HepG2 (cell line): ENCODE measurements at regions not wholly inside any gene's neighbourhood (a gene's known extent, or its start where the extent isn't known, plus 50 kb on each side); places are given as distances from the start of the nearest gene placed in this dataset.

Experiments used
- ATAC-seq: fragments of 200-7000 bp; cut with Tn5 transposase; 3 replicates; pipeline ENCODE4 v1.9.1; 2020; ENCODE audit warnings: mild to moderate bottlenecking, moderate library complexity
- BruUV-seq: library from RNA; stranded (reverse); fragments of 400-500 nt; replicated peaks from 2 replicates; lab custom pipeline; 2021; lab: Mats Ljungman, UMichigan
- CTCF ChIA-PET: fragments of 300-600 bp; formaldehyde crosslinking; extraction: SDS; loops from one replicate; lab custom pipeline; 2021; ENCODE audit warnings: low total read pairs, inconsistent platforms, low intra/inter-chr PET ratio; lab: Yijun Ruan, JAX
- POLR2A ChIA-PET: fragments of 350-600 bp; sonication (Branson Sonifier 250); formaldehyde crosslinking; loops from one replicate; lab custom pipeline; 2020; ENCODE audit warnings: antibody characterized with exemption, inconsistent platforms; lab: Yijun Ruan, JAX
- DNase-seq: peaks from one replicate; pipeline ENCODE4 v3.0.0-alpha.2; 2015; ENCODE audit warnings: low spot score
- FAIRE-seq: peaks from 3 replicates; lab custom pipeline; 2011; peaks lifted over from hg19 to GRCh38; lab: Jason Lieb, UNC
- H2AFZ ChIP-seq: one replicate; pipeline ENCODE4 v1.6.1; 2011; ENCODE audit warnings: low read length, inconsistent platforms
- H3K27ac ChIP-seq: fragments of 300-600 bp; 3 replicates; pipeline ENCODE4 v1.8.0; 2011; ENCODE audit warnings: mixed run types, mild to moderate bottlenecking, mixed read lengths, low read length, inconsistent platforms; ENCODE audit not compliant: insufficient read depth; ENCODE audit errors: extremely low read length
- H3K27me3 ChIP-seq, 2 experiments: fragments of 200-600 bp in 1 of 2; 2 replicates in 1 of 2; 3 replicates in 1 of 2; pipeline versions ENCODE4 v1.6.0 to v1.8.0; 2011; ENCODE audit warnings: low read length in 2 of 2, mild to moderate bottlenecking in 2 of 2, moderate library complexity in 2 of 2, inconsistent platforms in 1 of 2; ENCODE audit not compliant: insufficient read depth in 2 of 2, control insufficient read depth in 1 of 2
- H3K36me3 ChIP-seq, 2 experiments: fragments of 200-600 bp in 1 of 2; replicated peaks in 1 of 2; 2 replicates in 1 of 2; 3 replicates in 1 of 2; pipeline versions ENCODE4 v1.5.1 to v1.8.0; 2011; ENCODE audit warnings: low read length in 2 of 2, inconsistent platforms in 1 of 2; ENCODE audit not compliant: insufficient read depth in 2 of 2, control insufficient read depth in 1 of 2
- H3K4me1 ChIP-seq: 2 replicates; pipeline ENCODE4 v1.5.1; 2012; ENCODE audit warnings: low read length, inconsistent platforms; ENCODE audit not compliant: insufficient read depth
- H3K4me2 ChIP-seq: 2 replicates; pipeline ENCODE4 v1.6.0; 2011; ENCODE audit warnings: low read depth, low read length, inconsistent platforms
- H3K4me3 ChIP-seq, 3 experiments: fragments of 200-600 bp in 1 of 3; sonication (generic), shearing (Covaris generic) in 1 of 3; replicated peaks in 1 of 3; 2 replicates each; pipeline ENCODE4 v1.5.1; 2011 to 2016; ENCODE audit warnings: low read length in 3 of 3, inconsistent platforms in 2 of 3, low read depth in 2 of 3, mild to moderate bottlenecking in 2 of 3, control low read depth in 1 of 3, mixed read lengths in 1 of 3; ENCODE audit not compliant: insufficient read depth in 1 of 3
- H3K79me2 ChIP-seq: one replicate; pipeline ENCODE4 v1.6.1; 2011; ENCODE audit warnings: low read length, inconsistent platforms; ENCODE audit not compliant: insufficient read depth
- H3K9ac ChIP-seq: 2 replicates; pipeline ENCODE4 v1.6.0; 2011; ENCODE audit warnings: mild to moderate bottlenecking, low read depth, low read length, inconsistent platforms; ENCODE audit not compliant: insufficient read depth
- H3K9me3 ChIP-seq: 2 replicates; pipeline ENCODE4 v1.5.1; 2012; ENCODE audit warnings: mild to moderate bottlenecking, low read length
- H4K20me1 ChIP-seq: 2 replicates; pipeline ENCODE4 v1.6.0; 2011; ENCODE audit warnings: inconsistent platforms, mild to moderate bottlenecking, low read length, moderate library complexity; ENCODE audit not compliant: insufficient read depth
- AKAP8 ChIP-seq: sonication (generic); formaldehyde crosslinking; IDR thresholded peaks from 2 replicates; pipeline ENCODE4 v1.5.1; 2020; ENCODE audit warnings: mild to moderate bottlenecking, missing genetic modification reagents
- ATF2 ChIP-seq: sonication (generic); formaldehyde crosslinking; IDR thresholded peaks from 2 replicates; pipeline ENCODE4 v1.4.0; 2020; ENCODE audit warnings: missing genetic modification reagents
- BATF2 ChIP-seq: sonication (generic); formaldehyde crosslinking; IDR thresholded peaks from 2 replicates; pipeline ENCODE4 v1.8.0; 2022; ENCODE audit warnings: mild to moderate bottlenecking, missing genetic modification reagents, moderate library complexity
- DMAP1 ChIP-seq: IDR thresholded peaks from 2 replicates; pipeline ENCODE4 v1.6.1; 2016
- DR1 ChIP-seq: sonication (generic); formaldehyde crosslinking; IDR thresholded peaks from 2 replicates; pipeline ENCODE4 v1.8.0; 2021; ENCODE audit warnings: mild to moderate bottlenecking, missing genetic modification reagents, inconsistent platforms
- HOXD1 ChIP-seq: sonication (generic); formaldehyde crosslinking; IDR thresholded peaks from 2 replicates; pipeline ENCODE4 v1.5.0; 2020; ENCODE audit warnings: missing genetic modification reagents
- POLR2A ChIP-seq, 2 experiments: IDR thresholded peaks; 2 replicates each; pipeline ENCODE4 v1.6.1; 2011; ENCODE audit warnings: low read depth in 2 of 2, low read length in 2 of 2, mild to moderate bottlenecking in 1 of 2, moderate library complexity in 1 of 2; ENCODE audit not compliant: insufficient read depth in 1 of 2
- REL ChIP-seq: sonication (generic); formaldehyde crosslinking; conservative IDR thresholded peaks from 2 replicates; pipeline ENCODE4 v1.8.0; 2022; ENCODE audit warnings: mild to moderate bottlenecking, missing genetic modification reagents, moderate library complexity
- RNF2 ChIP-seq: fragments of 450-650 bp; conservative IDR thresholded peaks from 2 replicates; pipeline ENCODE4 v1.6.1; 2016; ENCODE audit warnings: low read depth
- SNAI1 ChIP-seq: sonication (generic); formaldehyde crosslinking; IDR thresholded peaks from 2 replicates; pipeline ENCODE4 v1.5.0; 2020; ENCODE audit warnings: mild to moderate bottlenecking, missing genetic modification reagents, borderline replicate concordance
- SPEN ChIP-seq: sonication (generic); formaldehyde crosslinking; IDR thresholded peaks from 2 replicates; pipeline ENCODE4 v1.5.1; 2020; ENCODE audit warnings: low read depth, mild to moderate bottlenecking, missing genetic modification reagents
- THAP8 ChIP-seq: sonication (generic); formaldehyde crosslinking; IDR thresholded peaks from 2 replicates; pipeline ENCODE4 v1.5.1; 2020; ENCODE audit warnings: missing genetic modification reagents, mild to moderate bottlenecking, borderline replicate concordance
- TOPORS ChIP-seq: sonication (generic); formaldehyde crosslinking; IDR thresholded peaks from 2 replicates; pipeline ENCODE4 v1.8.0; 2023; ENCODE audit warnings: mild to moderate bottlenecking, missing genetic modification reagents
- U2AF2 ChIP-seq: fragments of 200-400 bp; formaldehyde crosslinking; IDR thresholded peaks from 2 replicates; pipeline ENCODE4 v1.6.1; 2017; ENCODE audit warnings: low read depth, mild to moderate bottlenecking, low read length
- ZBTB8A ChIP-seq: sonication (generic); formaldehyde crosslinking; IDR thresholded peaks from 2 replicates; pipeline ENCODE4 v1.4.0; 2020; ENCODE audit warnings: mild to moderate bottlenecking, low read depth, missing genetic modification reagents, borderline replicate concordance
- ZNF382 ChIP-seq: sonication (generic); formaldehyde crosslinking; IDR thresholded peaks from 2 replicates; pipeline ENCODE4 v1.5.0; 2020; ENCODE audit warnings: missing genetic modification reagents, mild to moderate bottlenecking, borderline replicate concordance
- ZNF788 ChIP-seq: sonication (generic); formaldehyde crosslinking; IDR thresholded peaks from 2 replicates; pipeline ENCODE4 v1.5.0; 2020; ENCODE audit warnings: mild to moderate bottlenecking, missing genetic modification reagents, borderline replicate concordance
- WGBS: methylation state at CpG from one replicate; pipeline ENCODE4 v1.1.6; 2017; ENCODE audit warnings: low lambda C conversion rate; 5-methylcytosine and 5-hydroxymethylcytosine counted together
- in situ Hi-C: cut with HindIII; loops from 2 replicates; pipeline ENCODE4 v1.10.0; 2017; ENCODE audit warnings: low pct_unique_long_range_greater_than_20kb; ENCODE audit not compliant: extremely low pct_ligation_motif_present
- intact Hi-C: fragments of 100-400 bp; cut with micrococcal nuclease; formaldehyde crosslinking; loops from one replicate; pipeline ENCODE4 v1.10.0; 2022; ENCODE audit not compliant: unreplicated experiment
- TF ChIP-seq, protein P1 (sequence below): sonication (generic); formaldehyde crosslinking; conservative IDR thresholded peaks from 2 replicates; pipeline ENCODE4 v1.5.0; 2020; ENCODE audit warnings: missing genetic modification reagents
- TF ChIP-seq, protein P2 (sequence below): sonication (generic); formaldehyde crosslinking; IDR thresholded peaks from 2 replicates; pipeline ENCODE4 v1.8.1; 2022; ENCODE audit warnings: low read depth, mild to moderate bottlenecking, missing genetic modification reagents

GRCh38 chr11:92149996-92150395 is 74.6 kb upstream of the FAT3 start:
- H3K27me3 ChIP-seq: no peaks in the 10 kb centered on the region
- WGBS: 3% methylated on average over 2 of the region's 2 CpGs
- ChIA-PET POLR2A (no interaction called here), CTCF (no interaction called here)
- no peak overlapping the region for H3K4me2 ChIP-seq
- H3K9ac ChIP-seq: no peak overlapping the region
- no peaks in the 10 kb centered on the region for H3K79me2 ChIP-seq
- no peak for FAIRE-seq
- no peaks in the 10 kb centered on the region for H3K36me3 ChIP-seq
- no peak for DNase-seq
- no TSS peak for BruUV-seq
- H3K4me1 ChIP-seq: no peaks in the 10 kb centered on the region
- no peak overlapping the region for H3K4me3 ChIP-seq
- in situ Hi-C loops: no loop called here
- H2AFZ ChIP-seq: no peak overlapping the region
- no peak overlapping the region for H3K27ac ChIP-seq
- H3K9me3 ChIP-seq: no peaks in the 10 kb centered on the region
- ATAC-seq: no peak
- no peak for TF ChIP-seq DMAP1 (CRISPR knock-in tag)
- no peak for TF ChIP-seq BATF2 (CRISPR knock-in tag)
- TF ChIP-seq, protein P1, sequence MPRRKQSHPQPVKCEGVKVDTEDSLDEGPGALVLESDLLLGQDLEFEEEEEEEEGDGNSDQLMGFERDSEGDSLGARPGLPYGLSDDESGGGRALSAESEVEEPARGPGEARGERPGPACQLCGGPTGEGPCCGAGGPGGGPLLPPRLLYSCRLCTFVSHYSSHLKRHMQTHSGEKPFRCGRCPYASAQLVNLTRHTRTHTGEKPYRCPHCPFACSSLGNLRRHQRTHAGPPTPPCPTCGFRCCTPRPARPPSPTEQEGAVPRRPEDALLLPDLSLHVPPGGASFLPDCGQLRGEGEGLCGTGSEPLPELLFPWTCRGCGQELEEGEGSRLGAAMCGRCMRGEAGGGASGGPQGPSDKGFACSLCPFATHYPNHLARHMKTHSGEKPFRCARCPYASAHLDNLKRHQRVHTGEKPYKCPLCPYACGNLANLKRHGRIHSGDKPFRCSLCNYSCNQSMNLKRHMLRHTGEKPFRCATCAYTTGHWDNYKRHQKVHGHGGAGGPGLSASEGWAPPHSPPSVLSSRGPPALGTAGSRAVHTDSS (CRISPR knock-in tag): no peak
- TF ChIP-seq RNF2: no peak
- TF ChIP-seq U2AF2: no peak
- TF ChIP-seq THAP8 (CRISPR knock-in tag): no peak
- no peak for TF ChIP-seq HOXD1
- TF ChIP-seq TOPORS (CRISPR knock-in tag): no peak
- no peak for TF ChIP-seq AKAP8 (CRISPR knock-in tag)
- TF ChIP-seq REL (CRISPR knock-in tag): no peak
- TF ChIP-seq SNAI1: no peak
- TF ChIP-seq POLR2A (IDR thresholded peaks at IDR 0.05; ENCODE audit: insufficient read depth in 1 of 2, low read depth in 2 of 2, low read length in 2 of 2): no peak
- no peak for TF ChIP-seq ZNF788 (CRISPR knock-in tag)
- TF ChIP-seq ZBTB8A: no peak
- no peak for TF ChIP-seq SPEN (CRISPR knock-in tag)
- no peak for TF ChIP-seq DR1 (CRISPR knock-in tag)
- TF ChIP-seq ZNF382 (CRISPR knock-in tag): no peak
- TF ChIP-seq, protein P2, sequence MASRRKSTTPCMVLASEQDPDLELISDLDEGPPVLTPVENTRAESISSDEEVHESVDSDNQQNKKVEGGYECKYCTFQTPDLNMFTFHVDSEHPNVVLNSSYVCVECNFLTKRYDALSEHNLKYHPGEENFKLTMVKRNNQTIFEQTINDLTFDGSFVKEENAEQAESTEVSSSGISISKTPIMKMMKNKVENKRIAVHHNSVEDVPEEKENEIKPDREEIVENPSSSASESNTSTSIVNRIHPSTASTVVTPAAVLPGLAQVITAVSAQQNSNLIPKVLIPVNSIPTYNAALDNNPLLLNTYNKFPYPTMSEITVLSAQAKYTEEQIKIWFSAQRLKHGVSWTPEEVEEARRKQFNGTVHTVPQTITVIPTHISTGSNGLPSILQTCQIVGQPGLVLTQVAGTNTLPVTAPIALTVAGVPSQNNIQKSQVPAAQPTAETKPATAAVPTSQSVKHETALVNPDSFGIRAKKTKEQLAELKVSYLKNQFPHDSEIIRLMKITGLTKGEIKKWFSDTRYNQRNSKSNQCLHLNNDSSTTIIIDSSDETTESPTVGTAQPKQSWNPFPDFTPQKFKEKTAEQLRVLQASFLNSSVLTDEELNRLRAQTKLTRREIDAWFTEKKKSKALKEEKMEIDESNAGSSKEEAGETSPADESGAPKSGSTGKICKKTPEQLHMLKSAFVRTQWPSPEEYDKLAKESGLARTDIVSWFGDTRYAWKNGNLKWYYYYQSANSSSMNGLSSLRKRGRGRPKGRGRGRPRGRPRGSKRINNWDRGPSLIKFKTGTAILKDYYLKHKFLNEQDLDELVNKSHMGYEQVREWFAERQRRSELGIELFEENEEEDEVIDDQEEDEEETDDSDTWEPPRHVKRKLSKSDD (CRISPR knock-in tag): no peak
- TF ChIP-seq ATF2 (CRISPR knock-in tag): no peak
- TF ChIP-seq, all 625 proteins: peak for 0
- no peaks in the 10 kb centered on the region for H4K20me1 ChIP-seq
- intact Hi-C loops: loop anchor here (10.0 kb wide), 1 partner anchor 735 kb away; no protein-coding TSS in a partner anchor
